Natural killer cell (primary cell): ENCODE measurements at regions not wholly inside any gene's neighbourhood (a gene's known extent, or its start where the extent isn't known, plus 50 kb on each side); places are given as distances from the start of the nearest gene placed in this dataset.

Experiments
- ATAC-seq, 3 donors: fragments of 150-1000 bp in 2 of 3; fragments of 200-7000 bp in 1 of 3; cut with Tn5 transposase; 1 replicate in 1 of 3; 2 replicates in 2 of 3; pipeline ENCODE4 v1.10.0; 2021; ENCODE audit warnings: mild to moderate bottlenecking in 2 of 3, moderate library complexity in 2 of 3
- DNase-seq, 2 donors: peaks; one replicate each; pipeline versions ENCODE4 v3.0.0 to v3.0.0-alpha.2; 2013 to 2021; ENCODE audit warnings: mixed read lengths in 1 of 2
- H3K27ac ChIP-seq: one replicate; pipeline ENCODE4 v1.5.1; 2013; ENCODE audit warnings: mild to moderate bottlenecking, low read length
- H3K27me3 ChIP-seq: one replicate; pipeline ENCODE4 v1.6.1; 2013; ENCODE audit warnings: low read length; ENCODE audit not compliant: control insufficient read depth, insufficient read depth
- H3K36me3 ChIP-seq: one replicate; pipeline ENCODE4 v1.6.1; 2013; ENCODE audit warnings: low read length; ENCODE audit not compliant: control insufficient read depth, insufficient read depth
- H3K4me1 ChIP-seq: one replicate; pipeline ENCODE4 v1.6.1; 2013; ENCODE audit warnings: low read length; ENCODE audit not compliant: control insufficient read depth, insufficient read depth
- H3K4me3 ChIP-seq: one replicate; pipeline ENCODE4 v1.5.1; 2013; ENCODE audit warnings: low read length
- H3K9me3 ChIP-seq: one replicate; pipeline ENCODE4 v1.6.1; 2013; ENCODE audit warnings: low read length; ENCODE audit not compliant: control insufficient read depth, insufficient read depth
- H3K27ac Mint-ChIP-seq, 2 donors: one replicate each; pipeline ENCODE4 v1.8.0; 2022; ENCODE audit warnings: mild to moderate bottlenecking in 2 of 2, mixed read lengths in 2 of 2, moderate library complexity in 1 of 2
- H3K27me3 Mint-ChIP-seq, 2 donors: one replicate each; pipeline ENCODE4 v1.8.0; 2022; ENCODE audit warnings: low read depth in 2 of 2, mixed read lengths in 2 of 2
- H3K36me3 Mint-ChIP-seq: one replicate; pipeline ENCODE4 v1.8.0; 2022; ENCODE audit warnings: mixed read lengths
- H3K4me1 Mint-ChIP-seq, 2 donors: one replicate each; pipeline ENCODE4 v1.8.0; 2022; ENCODE audit warnings: mixed read lengths in 2 of 2
- H3K4me3 Mint-ChIP-seq: one replicate; pipeline ENCODE4 v1.8.0; 2022; ENCODE audit warnings: mild to moderate bottlenecking, moderate library complexity, mixed read lengths
- H3K9me3 Mint-ChIP-seq, 2 donors: one replicate each; pipeline ENCODE4 v1.8.0; 2022; ENCODE audit warnings: mixed read lengths in 2 of 2
- WGBS: methylation state at CpG from one replicate; pipeline ENCODE4 v1.1.7; 2013; ENCODE audit warnings: missing lambda C conversion rate; ENCODE audit not compliant: insufficient coverage; 5-methylcytosine and 5-hydroxymethylcytosine counted together
- intact Hi-C: fragments of 100-400 bp; cut with micrococcal nuclease; formaldehyde crosslinking; loops from one replicate; pipeline ENCODE4 v1.14.2; 2022
- TF ChIP-seq, protein P1 (sequence below): fragments of 200-600 bp; IDR thresholded peaks from one replicate; pipeline ENCODE4 v1.8.0; 2022; ENCODE audit warnings: antibody characterized with exemption

DNA sequence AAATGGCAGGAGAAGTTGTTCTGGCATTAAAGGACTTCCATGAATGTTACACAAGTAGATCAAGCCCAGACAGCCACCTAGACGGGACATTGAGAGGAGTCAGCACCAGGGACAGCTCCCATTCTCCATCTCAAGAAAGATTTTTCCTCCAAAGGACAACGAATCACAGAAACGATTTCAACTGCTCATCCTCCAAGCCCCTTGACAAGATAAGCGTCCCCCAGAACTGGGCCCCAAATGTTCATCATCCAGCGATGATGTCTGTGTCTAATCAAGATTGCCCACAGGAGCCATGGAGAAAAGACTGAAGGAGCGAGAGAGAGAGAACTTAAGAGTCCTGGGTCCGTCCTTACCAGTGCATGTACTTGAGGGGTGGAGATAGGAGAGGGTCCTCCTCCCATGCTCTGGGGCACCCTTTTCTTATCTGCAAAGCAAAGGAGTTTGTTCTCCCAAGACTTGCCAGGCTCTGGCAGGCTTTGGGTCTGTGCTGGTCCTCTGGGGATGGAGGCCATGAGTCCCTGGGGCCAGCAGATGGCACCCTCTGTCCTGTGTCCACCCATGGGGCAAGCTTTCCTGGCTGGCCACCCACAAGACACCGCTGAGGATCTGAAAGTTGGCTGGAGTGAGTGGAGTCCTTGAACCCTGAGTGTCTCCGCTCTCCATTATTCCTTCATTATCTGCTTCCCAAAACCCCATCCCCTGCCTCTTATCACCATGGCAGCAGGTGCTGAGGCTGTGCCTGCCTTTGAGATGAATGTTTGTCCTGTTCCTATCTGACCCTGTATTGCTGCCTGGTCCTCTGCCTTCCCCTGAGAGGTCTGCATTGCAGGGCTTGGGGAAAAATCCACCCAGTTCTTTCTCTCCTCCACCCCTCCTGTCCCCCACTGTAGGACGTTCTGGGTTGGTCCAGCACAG lies 164.6 kb downstream of the ACTL8 start:
- intact Hi-C loops = no loop called here
- Mint-ChIP-seq H3K27ac (no peak overlapping the region), H3K4me1 (no peaks in the 10 kb centered on the region), H3K27me3 (peaks cover 13 to 25% of the 10 kb centered on the region in 2 donors), H3K36me3 (no peaks in the 10 kb centered on the region), H3K4me3 (no peak overlapping the region), H3K9me3 (no peaks in the 10 kb centered on the region)
- Histone ChIP-seq H3K36me3 (no peaks in the 10 kb centered on the region), H3K4me3 (no peak overlapping the region), H3K27me3 (no peaks in the 10 kb centered on the region), H3K4me1 (no peaks in the 10 kb centered on the region), H3K9me3 (no peaks in the 10 kb centered on the region), H3K27ac (no peak overlapping the region)
- DNase-seq (no peak), ATAC-seq (no peak)
- 49% methylated on average over 10 of the region's 10 CpGs for WGBS
- TF ChIP-seq, protein P1, sequence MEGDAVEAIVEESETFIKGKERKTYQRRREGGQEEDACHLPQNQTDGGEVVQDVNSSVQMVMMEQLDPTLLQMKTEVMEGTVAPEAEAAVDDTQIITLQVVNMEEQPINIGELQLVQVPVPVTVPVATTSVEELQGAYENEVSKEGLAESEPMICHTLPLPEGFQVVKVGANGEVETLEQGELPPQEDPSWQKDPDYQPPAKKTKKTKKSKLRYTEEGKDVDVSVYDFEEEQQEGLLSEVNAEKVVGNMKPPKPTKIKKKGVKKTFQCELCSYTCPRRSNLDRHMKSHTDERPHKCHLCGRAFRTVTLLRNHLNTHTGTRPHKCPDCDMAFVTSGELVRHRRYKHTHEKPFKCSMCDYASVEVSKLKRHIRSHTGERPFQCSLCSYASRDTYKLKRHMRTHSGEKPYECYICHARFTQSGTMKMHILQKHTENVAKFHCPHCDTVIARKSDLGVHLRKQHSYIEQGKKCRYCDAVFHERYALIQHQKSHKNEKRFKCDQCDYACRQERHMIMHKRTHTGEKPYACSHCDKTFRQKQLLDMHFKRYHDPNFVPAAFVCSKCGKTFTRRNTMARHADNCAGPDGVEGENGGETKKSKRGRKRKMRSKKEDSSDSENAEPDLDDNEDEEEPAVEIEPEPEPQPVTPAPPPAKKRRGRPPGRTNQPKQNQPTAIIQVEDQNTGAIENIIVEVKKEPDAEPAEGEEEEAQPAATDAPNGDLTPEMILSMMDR = no peak

DNA sequence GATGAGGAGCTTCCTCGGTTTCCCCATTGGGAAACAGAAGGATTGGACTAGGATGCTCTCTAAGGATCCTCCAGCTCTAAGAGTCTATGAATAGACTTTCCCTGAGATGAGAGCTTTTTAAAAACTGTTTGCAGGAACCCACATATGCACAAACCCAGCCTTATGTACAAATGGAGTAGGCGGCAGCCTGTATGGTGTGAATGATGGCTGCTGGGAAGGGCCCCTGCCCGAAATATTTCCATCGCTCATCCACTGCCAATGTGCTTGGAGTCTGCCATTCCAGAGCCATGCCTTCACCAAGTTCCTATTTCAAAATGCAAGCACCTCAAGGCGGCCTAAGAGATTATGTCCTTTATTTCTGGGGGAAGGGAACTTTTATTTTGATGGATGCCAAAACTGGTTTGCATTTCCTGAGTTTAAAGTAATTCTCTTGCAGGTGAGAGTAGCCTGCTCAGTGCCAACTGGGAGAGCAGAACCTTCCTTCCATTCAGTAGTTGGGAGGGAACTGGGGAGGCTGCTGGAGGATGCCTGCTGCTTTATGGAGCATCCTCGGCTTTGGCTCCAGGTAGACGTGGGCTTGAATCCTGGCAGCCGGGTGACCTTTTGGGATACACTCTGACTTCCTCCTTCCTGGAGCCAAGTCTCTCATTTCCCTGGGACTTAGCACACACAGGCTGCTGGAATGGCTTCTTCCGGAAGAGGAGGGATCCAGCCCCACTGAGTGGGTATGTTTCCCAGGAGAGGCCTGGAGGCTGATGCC lies 165.9 kb downstream of the ACTL8 start:
- Mint-ChIP-seq H3K4me3 (no peak overlapping the region), H3K4me1 (no peaks in the 10 kb centered on the region), H3K9me3 (no peaks in the 10 kb centered on the region), H3K36me3 (no peaks in the 10 kb centered on the region), H3K27me3 (peaks cover 7 to 32% of the 10 kb centered on the region in 2 donors), H3K27ac (no peak overlapping the region)
- Histone ChIP-seq H3K4me1 (no peaks in the 10 kb centered on the region), H3K9me3 (no peaks in the 10 kb centered on the region), H3K36me3 (no peaks in the 10 kb centered on the region), H3K4me3 (no peak overlapping the region), H3K27me3 (no peaks in the 10 kb centered on the region), H3K27ac (no peak overlapping the region)
- intact Hi-C loops = no loop called here
- DNase-seq = no peak
- TF ChIP-seq, protein P1 = no peak
- ATAC-seq = no peak
- WGBS = 68% methylated on average over 9 of the region's 9 CpGs

DNA sequence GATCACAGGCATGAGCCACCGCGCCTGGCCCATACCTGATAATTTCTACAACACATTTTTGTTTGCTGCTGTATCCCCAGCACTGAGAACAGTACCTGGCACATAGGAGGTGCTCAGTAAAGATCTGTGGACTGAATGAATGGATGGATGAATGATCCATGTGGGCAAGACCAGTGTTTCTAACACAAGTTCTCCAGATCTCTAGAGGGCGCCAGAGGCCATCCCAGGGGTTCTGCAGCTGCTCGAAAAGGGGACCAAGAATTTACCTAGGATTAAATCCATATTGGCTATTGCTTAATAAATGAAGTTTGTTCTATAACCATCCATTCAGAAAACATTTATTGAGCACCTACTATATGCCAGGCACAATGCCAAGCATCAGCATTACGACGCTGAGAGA lies 167.7 kb downstream of the ACTL8 start:
- no peak for ATAC-seq
- no peak overlapping the region for H3K4me3 Mint-ChIP-seq

More for the DNA sequence above, 167.7 kb downstream of the ACTL8 start:
- DNase-seq = peak in 1 of 2 donors; percentile 24
- H3K9me3 Mint-ChIP-seq = no peaks in the 10 kb centered on the region
- Histone ChIP-seq H3K9me3 (no peaks in the 10 kb centered on the region), H3K36me3 (no peaks in the 10 kb centered on the region), H3K4me3 (no peak overlapping the region), H3K27ac (no peak overlapping the region), H3K27me3 (no peaks in the 10 kb centered on the region), H3K4me1 (no peaks in the 10 kb centered on the region)
- no peaks in the 10 kb centered on the region for H3K4me1 Mint-ChIP-seq
- H3K36me3 Mint-ChIP-seq = no peaks in the 10 kb centered on the region
- no peak overlapping the region for H3K27ac Mint-ChIP-seq
- intact Hi-C loops = no loop called here
- 13% methylated on average over 5 of the region's 6 CpGs for WGBS
- peaks cover 7 to 18% of the 10 kb centered on the region in 2 donors for H3K27me3 Mint-ChIP-seq
- TF ChIP-seq, protein P1 = no peak
